GM18502 (cell line): ENCODE measurements at regions not wholly inside any gene's neighbourhood (a gene's known extent, or its start where the extent isn't known, plus 50 kb on each side); places are given as distances from the start of the nearest gene placed in this dataset.

ENCODE experiments used
- ATAC-seq: cut with Tn5 transposase; IDR thresholded peaks from one replicate; pipeline ENCODE4 v1.9.1; 2021; ENCODE audit warnings: mild to moderate bottlenecking; ENCODE audit not compliant: unreplicated experiment, poor library complexity

DNA sequence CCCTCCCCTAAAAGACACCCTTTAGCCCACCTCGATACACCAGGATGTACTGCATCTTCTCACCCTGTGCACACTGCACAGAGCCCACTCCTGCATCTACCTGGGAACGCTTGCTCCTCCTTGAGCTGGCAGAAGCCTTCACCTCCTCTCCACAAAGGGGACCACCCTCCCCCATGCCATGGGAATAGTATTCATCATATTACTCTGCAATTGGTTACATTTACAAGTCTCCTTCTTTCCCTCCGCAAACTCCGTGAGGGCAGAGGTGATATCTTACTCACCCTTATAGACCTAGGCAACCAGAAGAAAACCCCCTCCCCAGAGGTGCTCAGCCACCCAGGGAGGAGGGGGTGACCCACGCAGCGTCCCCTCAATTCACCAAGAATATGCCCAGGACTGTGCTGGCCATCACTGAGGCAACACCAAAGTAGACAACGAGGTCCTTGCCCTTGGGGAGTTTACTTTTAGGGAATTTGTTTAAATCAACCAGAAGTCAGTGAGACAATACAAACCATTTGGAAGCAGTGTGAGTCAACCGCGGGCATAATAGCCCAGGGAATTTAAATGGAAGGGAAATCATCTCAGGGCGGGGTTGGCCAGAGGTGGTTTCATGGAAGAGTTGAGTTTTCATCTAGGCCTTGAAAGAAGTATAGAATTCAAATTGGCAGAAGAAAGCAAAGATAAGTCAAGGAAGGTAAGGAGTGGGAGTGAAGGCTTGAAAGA is 214.5 kb downstream of the BARX2 start:
- no peak for ATAC-seq

DNA sequence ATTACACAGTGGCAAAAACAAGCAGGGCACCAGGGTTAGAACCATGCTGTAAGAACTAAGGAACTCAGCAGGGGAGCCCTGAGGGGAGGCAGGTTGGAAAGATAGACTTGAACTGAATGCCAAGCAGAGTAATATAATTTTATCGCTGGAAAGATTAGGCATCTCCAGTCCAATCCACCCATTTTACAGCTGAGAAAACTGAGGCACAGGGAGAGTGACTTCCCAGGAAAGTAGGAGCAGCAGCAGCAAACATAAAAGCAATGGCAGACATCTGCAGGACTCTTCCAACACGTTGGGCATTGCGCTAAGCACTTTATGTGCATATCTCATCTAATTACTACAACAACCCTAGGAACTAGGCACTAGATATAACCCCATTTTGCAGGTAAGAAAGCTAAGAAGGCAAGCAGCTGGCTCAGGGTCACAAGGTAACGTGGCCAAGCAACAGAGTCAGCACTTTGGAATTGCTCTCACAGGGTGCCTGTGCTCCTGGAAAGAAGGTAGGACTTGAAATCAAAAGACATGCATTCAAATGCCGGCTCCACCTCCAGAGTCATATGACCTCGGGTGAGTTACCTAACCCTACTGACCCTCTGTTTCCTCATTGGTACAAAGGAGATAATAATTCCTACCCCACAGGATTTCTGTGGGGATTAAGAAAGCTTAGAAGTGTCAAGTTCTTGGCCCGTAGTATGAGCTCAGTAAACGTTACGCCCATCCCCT is 215.3 kb downstream of the BARX2 start:
- no peak for ATAC-seq

DNA sequence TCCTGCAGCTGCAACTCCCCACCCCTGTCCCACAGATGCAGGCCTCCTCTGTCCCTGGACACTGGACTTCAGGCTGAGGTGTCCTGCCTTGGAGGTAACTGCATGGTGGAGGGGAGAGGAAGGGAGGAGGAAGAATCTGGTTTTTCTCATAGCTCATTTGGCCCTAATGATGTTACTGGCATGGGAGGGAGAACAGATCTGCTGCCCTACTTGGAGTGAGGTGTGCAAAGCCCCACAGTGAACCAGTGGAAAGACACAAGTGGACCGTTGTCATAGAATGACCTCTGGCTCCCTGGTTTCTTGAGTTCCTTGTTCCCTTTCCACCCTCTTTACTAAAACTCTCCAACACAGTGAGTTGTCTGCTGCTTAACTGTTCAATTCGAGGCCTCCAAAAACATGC is 215.9 kb downstream of the BARX2 start:
- ATAC-seq = no peak

DNA sequence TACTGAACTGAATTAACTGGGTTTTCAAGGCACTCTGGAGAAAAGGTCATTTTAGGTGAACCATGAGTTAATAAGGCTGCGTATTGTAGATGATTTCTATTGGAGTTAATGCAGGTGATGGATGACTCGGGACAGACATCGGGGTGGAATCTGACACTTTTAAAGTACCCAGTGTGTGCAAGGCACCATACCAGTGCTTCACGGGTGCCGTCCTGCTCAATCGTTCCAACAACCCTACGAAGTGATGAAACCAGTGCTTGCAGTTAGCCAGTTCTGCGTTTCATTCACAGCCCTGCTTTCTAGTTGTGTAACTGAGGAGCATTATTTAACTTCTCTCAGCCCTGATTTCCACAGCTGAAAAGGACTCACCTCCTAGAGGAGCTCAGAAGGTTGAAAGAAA is 216.5 kb downstream of the BARX2 start:
- ATAC-seq = no peak

DNA sequence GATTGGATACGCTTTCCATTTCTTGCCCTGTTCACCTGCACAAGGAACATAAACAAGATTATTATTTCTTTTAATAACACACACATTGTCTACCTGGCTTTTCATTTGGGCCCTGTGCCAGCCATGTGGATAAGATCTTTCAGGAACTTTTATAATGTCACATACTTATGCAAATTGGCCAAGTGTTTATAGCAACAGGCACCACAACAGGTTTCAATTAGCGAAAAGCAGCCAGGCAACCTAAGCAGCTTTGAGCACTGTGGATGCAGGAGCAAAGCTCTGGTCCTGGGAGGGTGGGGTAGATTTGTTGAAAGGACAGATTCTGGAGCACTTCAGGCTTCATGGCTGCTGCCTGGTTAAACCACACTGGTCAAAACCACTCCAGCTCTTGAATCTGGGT is 217.4 kb downstream of the BARX2 start:
- no peak for ATAC-seq

DNA sequence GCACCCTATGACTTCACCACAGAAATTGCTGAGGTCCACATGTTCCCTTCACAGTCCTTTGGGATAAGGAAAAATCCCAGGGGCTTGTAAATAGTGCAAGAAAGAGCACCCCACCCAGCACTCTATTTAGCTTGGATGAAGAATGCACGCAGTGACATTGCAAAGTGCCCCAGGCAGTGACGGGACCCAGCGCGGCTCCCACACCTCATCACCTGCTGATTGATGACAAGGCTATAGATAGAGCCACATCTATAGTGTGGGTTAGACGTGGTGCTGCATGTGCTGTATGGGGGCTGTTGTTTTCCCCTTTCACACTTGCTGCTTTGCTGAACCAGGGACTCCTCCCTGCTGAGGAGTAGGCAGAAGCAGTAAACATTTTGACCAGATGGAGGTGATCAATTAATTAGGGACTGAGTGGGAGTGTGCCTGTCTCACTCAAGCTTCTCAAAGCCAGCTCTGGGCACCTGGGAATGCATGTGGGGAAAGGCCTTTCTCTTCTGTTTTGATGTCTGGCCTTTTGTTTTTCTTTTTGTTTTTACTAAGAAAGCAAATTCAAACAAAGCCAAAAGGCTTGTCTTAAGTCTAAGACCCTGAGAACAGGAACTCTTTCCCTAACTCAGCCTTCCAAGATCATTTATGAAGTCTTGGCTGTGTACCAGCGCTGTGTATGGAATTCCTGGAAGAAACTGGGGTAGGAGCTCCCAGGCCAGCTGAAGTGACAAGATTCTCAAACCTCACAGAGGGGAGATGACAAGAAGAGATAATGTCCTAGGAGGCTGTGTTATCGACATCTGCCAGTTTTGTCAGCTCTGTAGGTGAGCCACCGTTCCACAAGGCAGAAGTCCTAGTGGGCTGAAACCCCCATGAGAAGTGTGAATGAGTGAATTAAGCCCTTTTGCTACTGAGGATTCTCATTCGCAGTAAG is 219.7 kb downstream of the BARX2 start:
- ATAC-seq = no peak

DNA sequence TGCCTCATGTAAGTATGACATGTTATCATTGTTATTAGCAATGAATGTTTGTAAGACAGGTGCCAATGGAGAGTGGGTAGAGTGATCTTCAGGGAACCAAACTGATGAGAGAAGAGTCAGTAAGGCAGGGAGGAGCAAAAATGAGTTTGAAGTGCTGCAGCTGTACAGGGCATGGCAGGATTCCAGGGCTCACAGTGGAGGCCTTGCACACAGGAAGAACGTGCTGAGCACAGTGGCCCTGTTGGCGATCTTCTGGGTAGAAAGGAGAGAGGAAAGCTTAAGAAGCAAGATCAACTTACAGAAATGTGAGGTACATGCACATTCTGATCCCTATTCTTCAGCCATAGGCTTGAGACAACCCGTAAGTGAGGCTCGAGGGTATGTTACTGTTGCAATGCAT is 219.3 kb upstream of the TMEM45B start:
- ATAC-seq = no peak

DNA sequence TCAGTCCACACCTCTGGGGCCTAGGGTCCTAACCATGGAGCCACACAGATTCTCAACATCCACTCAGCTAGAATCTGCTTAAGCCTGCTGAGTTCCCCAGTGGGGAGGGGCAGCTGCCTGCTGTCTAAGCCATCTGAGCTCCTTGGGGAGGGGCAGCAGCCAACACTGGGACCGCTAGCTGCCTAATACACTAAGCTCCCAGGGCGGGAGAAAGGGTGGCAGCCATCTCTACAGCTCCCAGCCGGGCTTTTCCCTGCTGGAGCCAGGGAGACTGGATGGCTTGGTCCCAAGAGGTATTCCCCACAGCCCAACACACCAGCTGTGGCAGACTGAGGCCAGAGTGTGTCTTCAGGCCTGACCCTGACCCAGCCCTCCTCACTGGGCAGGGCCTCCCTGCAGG is 217.3 kb upstream of the TMEM45B start:
- no peak for ATAC-seq

DNA sequence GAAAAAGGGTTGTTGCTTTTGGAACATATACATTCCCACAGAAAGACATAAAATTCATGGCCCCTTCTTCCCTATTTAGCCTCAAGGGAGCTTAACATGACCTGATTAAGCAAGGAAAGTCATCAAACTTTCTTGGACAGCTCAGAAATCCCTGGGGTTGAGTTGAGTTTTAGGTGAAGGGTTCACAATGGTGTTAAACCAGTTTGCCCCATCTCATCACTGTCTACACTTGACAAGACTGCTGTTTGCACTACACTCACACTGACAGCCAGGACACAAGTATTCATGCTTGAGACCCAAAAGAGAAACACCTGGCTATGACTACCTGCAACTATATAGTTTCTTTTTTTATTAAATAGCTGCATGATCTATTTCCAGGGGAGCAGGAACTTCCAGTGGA is 209.8 kb upstream of the TMEM45B start:
- no peak for ATAC-seq

DNA sequence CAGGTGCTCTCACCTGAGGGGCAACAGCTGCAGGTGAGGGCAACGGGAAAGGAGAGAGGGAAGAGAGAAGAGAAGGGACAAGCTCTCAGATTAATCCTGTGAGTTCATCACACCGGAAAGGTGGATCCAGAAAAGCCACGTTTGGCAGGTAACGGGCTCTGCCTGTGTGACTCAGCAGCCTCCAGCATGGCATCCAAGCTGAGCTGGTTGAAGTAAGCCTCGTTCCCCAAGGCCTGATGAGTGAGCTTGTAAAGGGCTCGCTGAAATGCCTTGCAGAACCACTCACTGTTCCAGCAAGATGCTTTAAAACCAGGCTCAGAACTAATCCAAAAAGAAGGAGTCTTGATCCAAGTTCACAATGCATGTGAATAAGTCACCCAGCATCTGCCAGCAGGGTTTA is 206.9 kb upstream of the TMEM45B start:
- ATAC-seq = no peak

DNA sequence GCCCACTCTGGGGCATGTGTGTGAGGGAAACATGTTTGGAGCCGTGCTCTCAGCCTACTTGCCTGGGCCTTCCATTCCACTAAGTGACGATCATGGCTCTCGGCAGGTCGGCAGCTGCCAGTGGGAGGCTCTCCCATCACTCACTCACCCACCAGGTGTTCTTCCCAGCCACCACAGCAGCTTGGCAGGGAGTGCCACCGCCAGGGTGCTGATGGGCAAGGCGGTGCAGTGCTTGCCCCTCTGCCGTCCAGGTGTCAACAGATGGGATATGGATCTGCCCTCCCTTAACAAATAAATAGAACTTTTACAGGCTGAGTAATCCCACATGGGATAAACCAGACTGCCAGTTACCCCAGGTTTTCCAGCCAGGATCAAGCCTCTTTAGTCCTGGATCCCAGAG is 205.5 kb upstream of the TMEM45B start:
- no peak for ATAC-seq

DNA sequence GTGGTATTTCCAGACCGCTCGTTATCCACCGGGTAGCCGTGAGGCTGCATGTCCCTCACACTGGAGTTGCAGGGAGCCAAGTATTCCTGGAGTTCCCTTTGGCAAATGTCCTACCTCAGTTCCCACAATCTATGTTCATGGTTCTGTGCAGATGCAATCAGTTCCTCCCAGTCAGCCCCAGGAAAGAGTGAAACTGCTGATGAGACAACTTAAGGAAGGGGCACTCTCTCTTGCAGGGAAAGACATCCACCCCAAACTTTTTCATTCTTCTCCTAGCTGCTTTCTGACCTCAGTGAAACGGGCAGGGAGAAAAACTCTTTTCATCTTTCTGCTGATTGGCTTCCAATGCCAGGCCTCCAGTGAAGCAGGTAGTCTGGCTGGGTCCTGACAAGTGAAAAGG is 205.1 kb upstream of the TMEM45B start:
- no peak for ATAC-seq

DNA sequence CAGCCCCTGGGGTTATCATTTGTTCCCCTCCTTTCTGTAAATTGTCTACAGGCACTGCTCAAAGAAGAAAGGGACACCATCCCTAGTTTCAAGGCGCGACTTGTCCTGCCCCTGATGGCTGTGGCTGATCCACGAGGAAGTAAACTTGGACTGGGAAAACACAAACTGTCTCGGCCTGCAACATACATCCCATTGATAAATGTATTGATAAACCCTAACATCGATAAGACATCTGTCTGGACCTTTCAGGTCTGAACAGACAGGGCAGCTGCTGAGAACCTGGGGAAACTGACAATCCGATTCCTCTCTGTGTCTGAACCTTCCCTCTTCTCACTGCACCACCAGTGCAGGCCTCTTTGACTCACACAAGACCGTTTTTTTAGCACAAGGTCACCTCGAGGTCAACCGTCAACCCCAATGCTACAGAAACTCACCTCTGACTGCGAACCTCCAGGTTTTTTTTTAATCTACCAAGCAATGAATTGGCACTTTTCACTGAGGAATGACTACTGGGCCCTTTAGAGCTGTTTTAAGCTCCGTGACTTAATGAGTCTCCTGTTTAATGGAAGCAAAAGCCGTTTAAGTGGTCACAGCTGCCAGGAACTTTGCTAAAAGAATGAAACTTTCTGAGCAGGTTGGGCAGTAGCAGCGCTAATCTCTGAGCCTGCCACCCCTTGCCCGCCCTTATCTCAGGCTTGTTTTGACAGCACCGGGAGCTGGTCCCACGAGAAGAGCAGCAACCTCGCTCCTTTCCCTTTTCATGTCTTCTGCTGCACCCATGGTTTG is 203.8 kb upstream of the TMEM45B start:
- ATAC-seq = no peak

DNA sequence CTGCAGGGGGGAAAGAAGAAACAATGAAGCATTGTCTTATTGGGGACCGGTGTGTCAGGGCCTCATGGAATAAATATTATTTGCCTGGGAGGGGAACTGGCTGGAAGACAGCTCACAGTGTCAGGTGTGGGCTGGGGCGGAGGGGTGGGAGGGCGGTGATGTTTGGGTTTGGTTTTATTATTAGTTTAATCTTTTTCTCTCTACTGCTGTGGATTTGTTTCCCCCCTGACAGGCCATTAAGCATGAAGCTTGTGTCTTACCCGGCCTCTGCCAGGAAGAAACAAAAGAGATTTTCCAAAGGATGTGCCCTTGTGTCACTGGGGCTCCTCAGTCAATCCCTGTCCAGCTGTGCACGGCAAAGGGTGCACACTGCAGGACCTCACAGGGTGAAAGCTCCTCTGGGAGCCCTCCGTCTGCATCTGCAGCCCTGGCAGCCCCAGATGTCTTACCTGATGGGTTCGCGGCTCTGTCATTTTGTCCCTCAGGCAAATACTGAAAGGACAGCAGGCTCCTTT is 203.1 kb upstream of the TMEM45B start:
- no peak for ATAC-seq

DNA sequence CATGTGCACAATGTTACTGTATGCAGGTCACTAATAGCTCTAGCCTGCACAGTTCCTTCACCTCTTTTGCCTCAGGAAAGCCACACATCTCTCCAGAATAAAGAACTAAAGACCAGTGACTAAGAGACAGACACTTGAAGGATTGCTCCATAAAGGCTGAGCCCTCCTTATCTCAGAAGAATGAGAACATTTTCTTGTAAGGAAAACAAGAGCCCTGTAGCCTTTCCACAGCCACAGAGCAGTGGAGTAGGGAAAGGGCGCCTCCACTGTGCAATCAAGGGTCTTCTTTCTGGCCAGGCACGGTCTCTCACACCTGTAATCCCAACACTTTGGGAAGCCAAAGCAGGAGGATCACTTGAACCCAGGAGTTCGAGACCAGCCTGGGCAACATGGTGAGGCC is 202.6 kb upstream of the TMEM45B start:
- ATAC-seq = no peak

DNA sequence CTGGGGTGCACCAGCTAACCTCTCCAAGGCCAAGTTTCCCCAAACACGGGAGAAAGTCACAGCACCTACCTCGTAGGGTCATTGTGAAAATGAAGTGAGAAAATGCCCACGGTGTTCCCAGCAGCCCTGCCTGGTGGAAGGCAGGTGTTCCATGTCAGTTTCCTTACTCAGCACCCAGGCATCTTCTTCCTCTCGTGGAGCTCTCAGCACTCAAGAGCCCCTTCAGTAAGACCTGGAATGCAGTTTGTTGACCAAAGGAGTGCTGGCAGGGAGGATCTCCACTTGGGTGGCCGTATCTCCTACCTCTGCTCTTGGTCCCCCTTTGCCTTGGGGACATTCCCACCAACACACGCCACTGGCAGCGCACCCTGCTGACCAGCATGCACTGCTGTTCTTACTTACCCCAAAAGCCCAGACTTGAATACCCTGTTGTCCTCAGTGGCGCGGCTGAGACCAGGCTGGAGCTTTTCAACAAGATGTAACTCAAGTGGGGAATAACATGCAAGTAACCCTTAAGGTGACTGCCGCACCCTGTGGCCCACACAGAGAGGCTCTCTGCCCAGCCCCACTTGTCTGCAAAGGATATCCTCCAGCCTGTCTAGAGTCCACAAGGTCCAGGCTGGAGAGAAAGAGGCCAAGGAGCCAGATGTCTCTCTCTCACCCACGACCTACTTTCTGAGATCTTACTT is 201.2 kb upstream of the TMEM45B start:
- ATAC-seq = no peak

DNA sequence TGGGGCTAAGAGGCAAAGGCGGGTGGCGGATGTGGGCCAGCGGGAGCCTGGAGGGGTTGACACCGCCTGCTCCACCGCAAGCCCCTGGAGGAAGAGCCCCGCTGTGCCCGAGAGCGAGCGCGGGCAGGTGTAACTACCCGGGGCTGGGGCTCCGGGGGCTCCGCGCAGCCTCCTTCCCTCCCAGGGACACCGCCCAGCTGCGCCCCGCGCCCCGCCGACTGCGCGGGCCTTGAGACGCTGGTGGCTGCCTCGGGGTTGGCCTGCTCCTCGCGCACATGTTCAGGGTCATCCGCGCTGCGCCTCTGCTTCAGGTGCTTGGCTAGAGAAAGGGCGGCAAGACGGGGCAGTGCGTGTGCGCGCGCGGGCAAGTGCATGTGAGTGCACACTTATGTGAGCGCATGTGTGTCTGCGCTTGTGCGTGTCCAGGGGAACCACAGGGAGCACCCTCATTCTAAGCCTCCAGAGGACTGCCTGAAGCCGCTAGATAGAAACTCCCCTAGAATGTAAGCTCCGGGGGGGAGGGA is 197.5 kb upstream of the TMEM45B start:
- ATAC-seq = no peak

DNA sequence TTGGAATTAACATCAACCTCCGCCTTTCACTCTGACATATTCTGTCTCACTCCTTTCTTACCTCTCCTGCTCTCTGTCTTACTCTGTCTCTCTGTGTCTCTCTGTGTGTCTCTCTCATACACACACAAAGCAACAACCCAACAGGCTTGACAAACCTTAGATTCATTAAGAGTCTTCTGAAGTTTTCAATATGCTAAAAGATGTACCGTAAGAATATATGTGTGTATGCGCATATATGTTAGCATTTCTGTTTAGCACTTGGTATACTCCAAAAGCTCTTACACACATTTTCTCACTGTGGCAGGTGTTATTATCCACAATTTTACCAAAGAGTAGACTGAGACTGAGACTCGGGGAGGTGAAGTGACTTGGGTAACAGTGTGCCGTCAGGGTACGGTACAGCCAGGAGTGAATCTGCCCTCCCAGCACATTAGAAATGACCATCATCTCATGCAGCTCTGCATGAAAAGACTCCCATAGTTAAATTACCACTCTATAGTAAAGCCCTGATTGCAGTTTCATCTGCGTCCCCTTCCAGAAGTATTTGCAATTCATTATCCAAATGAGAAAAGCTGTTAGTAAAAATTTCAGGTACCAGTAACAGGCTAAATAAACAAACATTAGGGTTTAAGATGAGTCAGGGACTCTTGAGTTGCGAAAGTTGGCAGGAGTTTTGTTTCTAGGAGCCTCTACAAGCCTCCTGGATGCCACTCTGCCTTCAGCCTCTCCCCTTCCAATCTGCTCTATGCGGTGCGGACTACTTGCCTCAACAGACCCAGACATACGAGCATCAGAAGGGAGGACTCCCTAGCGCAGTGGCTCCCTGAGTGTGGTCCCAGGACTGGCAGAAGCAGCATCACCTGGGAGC is 195.2 kb upstream of the TMEM45B start:
- no peak for ATAC-seq
